HG03342 (cell line): ENCODE measurements at regions not wholly inside any gene's neighbourhood (a gene's known extent, or its start where the extent isn't known, plus 50 kb on each side); places are given as distances from the start of the nearest gene placed in this dataset.
"Not testable (repeated sequence)": the region's sequence is repeated elsewhere in the genome, so short reads cannot be mapped to it uniquely, and the experiment has no call there.

Experiments
- ATAC-seq: cut with Tn5 transposase; IDR thresholded peaks from one replicate; pipeline ENCODE4 v1.9.1; 2021; ENCODE audit warnings: mild to moderate bottlenecking, moderate library complexity; ENCODE audit not compliant: unreplicated experiment

DNA sequence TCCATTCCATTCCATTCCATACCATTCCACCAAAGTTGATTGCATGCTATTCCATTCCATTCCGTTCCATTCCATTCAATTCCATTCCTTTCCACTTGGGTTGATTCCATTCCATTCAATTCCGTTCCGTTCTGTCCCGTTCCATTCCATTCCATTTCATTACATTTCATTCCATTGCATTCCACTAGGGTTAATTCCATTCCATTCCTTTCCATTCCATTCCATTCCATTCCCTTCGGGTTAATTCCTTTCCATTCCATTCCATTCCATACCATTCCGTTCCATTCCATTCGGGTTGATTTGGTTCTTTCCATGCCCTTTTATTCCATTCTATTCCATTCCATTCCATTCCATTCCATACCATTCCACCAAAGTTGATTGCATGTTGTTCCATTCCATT, 131.9 kb downstream of the CWH43 start:
- not testable (repeated sequence) for ATAC-seq

DNA sequence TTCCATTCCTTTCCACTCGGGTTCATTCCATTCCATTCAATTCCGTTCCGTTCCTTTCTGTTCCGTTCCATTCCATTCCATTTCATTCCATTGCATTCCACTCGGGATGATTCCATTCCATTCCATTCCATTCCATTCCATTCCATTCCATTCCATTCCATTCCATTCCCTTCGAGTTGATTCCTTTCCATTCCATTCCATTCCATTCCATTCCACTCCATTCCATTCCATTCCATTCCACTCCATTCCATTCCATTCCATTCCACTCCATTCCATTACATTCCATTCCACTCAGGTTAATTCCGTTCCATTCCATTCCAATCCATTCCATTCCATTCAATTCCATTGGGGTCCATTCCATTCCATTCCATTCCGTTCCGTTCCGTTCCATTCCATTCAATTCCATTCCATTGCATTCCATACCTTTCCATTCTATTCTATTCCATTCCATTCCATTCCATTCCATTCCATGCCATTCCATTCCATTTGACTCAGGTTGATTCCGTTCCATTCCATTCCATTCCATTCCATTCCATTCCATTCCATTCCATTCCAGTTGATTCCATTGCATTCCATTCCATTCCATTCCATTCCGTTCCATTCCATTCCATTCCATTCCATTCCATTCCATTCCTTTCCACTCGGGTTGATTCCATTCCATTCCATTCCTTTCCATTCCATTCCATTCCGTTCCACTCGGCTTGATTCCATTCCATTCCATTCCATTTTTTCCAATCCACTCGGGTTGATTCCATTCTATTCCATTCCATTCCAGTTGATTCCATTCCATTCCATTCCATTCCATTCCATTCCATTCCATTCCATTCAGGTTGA, 132.5 kb downstream of the CWH43 start:
- peak; percentile 37 for ATAC-seq

DNA sequence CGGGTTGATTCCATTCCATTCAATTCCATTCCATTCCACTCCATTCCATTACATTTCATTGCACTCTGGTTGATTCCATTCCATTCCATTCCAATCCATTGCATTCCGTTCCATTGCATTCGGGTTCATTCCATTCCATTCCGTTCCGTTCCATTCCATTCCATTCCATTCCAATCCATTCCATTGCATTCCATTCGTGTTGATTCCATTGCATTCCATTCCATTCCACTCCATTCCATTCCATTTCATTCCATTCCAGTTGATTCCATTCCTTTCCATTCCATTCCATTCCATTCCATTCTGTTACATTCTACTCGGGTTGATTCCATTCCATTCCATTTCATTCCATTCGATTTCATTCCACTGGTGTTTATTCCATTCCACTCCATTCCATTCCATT, 133.3 kb downstream of the CWH43 start:
- peak; percentile 19 for ATAC-seq

DNA sequence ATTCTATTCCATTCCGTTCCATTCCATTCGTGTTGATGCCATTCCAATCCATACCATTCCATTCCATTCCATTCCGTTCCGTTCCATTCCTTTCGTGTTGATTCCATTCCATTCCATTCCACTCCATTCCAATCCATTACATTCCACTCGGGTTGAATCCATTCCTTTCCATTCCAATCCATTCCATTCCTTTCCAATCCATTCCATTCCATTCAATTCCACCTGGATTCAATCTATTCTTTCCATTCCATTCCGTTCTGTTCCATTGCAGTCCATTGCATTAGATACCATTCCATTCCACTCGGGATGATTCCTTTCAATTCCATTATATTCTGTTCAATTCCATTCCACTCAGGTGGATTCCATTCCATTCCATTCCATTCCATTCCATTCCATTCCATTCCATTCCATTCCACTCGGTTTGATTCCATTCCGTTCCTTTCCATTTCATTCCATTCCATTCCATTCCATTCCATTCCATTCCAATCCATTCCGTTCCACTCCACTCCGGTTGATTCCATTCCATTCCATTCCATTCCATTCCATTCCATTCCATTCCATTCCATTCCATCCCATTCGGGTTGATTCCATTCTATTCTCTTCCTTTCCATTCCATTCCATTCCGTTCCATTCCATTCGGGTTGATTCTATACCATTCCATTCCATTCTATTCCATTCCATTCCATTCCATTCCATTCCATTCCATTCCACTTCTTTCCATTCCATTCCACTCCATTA, 134.1 kb downstream of the CWH43 start:
- not testable (repeated sequence) for ATAC-seq

DNA sequence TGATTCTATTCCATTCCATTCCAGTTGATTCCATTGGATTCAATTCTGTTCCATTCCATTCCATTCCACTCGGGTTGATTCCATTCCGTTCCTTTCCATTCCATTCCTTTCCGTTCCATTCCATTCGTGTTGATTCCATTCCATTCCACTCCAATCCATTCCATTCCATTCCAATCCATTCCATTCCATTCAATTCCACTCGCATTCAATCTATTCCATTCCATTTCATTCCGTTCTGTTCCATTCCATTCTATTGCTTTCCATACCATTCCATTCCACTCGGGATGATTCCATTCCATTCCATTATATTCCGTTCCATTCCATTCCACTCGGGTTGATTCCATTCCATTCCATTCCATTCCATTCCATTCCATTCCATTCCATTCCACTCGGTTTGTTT, 134.7 kb downstream of the CWH43 start:
- peak; percentile 34 for ATAC-seq

DNA sequence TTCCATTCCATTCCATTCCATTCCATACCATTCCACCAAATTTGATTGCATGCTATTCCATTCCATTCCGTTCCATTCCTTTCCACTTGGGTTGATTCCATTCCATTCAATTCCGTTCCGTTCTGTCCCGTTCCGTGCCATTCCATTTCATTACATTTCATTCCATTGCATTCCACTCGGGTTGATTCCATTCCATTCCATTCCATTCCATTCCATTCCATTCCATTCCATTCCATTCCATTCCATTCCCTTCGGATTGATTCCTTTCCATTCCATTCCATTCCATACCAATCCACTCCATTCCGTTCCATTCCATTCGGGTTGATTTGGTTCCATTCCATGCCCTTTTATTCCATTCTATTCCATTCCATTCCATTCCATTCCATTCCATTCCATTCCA, 140.4 kb downstream of the CWH43 start:
- not testable (repeated sequence) for ATAC-seq

DNA sequence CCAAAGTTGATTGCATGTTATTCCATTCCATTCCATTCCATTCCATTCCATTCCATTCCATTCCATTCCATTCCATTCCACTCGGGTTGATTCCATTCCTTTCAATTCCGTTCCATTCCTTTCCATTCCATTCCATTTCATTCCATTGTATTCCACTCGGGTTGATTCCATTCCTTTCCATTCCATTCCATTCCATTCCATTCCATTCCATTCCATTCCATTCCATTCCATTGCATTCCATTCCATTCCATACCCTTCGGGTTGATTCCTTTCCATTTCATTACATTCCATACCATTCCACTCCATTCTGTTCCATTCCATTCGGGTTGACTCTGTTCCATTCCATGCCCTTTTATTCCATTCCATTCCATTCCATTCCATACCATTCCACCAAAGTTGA, 140.8 kb downstream of the CWH43 start:
- not testable (repeated sequence) for ATAC-seq

DNA sequence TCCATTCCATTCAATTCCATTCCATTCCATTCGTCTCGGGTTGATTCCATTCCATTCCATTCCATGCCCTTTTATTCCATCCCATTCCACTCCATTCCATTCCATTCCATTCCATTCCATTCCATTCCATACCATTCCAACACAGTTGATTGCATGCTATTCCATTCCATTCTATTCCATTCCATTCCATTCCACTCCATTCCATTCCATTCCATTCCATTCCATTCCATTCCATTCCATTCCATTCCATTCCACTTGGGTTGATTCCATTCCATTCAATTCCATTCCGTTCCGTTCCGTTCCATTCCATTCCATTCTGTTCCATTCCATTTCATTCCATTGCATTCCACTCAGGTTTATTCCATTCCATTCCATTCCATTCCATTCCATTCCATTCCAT, 143.3 kb downstream of the CWH43 start:
- ATAC-seq: not testable (repeated sequence)

DNA sequence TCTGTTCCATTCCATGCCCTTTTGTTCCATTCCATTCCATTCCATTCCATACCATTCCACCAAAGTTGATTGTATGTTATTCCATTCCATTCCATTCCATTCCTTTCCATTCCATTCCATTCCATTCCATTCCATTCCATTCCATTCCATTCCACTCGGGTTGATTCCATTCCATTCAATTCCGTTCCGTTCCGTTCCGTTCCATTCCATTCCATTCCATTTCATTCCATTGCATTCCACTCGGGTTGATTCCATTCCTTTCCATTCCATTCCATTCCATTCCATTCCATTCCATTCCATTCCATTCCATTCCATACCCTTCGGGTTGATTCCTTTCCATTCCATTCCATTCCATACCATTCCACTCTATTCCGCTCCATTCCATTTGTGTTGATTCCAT, 143.8 kb downstream of the CWH43 start:
- ATAC-seq: not testable (repeated sequence)

DNA sequence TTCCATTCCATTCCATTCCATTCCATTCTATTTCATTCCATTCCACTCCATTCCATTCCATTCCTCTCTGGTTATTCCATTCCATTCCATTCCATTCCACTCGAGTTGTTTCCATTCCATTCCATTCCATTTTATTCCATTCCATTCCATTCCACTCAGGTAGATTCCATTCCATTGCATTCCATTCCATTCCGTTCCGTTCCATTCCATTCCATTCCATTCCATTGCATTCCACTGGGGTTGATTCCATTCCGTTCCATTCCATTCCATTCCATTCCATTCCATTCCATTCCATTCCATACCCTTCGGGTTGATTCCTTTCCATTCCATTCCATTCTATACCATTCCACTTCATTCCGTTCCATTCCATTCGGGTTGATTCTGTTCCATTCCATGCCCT, 144.6 kb downstream of the CWH43 start:
- not testable (repeated sequence) for ATAC-seq

DNA sequence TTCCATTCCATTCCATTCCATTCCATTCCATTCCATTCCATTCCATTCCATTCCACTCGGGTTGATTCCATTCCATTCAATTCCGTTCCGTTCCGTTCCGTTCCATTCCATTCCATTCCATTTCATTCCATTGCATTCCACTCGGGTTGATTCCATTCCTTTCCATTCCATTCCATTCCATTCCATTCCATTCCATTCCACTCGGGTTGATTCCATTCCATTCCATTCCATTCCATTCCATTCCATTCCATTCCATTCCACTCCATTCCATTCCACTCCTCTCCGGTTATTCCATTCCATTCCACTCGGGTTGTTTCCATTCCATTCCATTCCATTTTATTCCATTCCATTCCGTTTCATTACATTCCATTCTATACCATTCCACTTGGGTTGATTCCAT, 151.0 kb downstream of the CWH43 start:
- peak; percentile 52 for ATAC-seq

DNA sequence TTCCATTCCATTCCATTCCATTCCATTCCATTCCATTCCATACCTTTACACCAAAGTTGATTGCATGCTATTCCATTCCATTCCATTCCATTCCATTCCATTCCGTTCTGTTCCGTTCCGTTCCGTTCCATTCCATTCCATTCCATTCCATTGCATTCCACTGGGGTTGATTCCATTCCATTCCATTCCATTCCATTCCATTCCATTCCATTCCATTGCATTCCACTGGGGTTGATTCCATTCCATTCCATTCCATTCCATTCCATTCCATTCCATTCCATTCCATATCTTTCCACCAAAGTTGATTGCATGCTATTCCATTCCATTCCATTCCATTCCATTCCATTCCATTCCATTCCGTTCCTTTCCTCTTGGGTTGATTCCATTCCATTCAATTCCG, 151.9 kb downstream of the CWH43 start:
- not testable (repeated sequence) for ATAC-seq

DNA sequence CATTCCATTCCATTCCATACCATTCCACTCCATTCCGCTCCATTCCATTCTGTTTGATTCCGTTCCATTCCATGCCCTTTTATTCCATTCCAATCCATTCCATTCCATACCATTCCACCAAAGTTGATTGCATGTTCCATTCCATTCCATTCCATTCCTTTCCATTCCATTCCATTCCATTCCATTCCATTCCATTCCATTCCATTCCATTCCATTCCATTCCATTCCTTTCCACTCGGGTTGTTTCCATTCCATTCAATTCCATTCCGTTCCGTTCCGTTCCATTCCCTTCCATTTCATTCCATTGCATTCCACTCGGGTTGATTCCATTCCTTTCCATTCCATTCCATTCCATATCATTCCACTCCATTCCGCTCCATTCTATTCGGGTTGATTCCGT, 152.7 kb downstream of the CWH43 start:
- not testable (repeated sequence) for ATAC-seq

DNA sequence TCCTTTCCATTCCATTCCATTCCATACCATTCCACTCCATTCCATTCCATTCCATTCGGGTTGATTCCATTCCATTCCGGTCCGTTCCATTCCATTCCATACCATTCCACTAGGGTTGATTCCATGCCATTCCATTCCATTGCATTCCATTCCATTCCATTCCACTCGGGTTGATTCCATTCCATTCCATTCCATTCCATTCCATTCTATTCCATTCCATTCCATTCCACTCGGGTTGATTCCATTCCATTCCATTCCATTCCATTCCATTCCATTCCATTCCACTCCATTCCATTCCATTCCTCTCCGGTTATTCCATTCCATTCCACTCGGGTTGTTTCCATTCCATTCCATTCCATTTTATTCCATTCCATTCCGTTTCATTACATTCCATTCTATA, 153.4 kb downstream of the CWH43 start:
- not testable (repeated sequence) for ATAC-seq

DNA sequence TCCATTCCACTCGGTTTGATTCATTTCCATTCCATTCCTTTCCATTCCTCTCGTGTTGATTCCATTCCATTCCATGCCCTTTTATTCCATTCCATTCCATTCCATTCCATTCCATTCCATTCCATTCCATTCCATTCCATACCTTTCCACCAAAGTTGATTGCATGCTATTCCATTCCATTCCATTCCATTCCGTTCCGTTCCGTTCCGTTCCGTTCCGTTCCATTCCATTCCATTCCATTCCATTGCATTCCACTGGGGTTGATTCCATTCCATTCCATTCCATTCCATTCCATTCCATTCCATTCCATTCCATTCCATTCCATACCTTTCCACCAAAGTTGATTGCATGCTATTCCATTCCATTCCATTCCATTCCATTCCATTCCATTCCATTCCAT, 154.3 kb downstream of the CWH43 start:
- ATAC-seq: not testable (repeated sequence)

DNA sequence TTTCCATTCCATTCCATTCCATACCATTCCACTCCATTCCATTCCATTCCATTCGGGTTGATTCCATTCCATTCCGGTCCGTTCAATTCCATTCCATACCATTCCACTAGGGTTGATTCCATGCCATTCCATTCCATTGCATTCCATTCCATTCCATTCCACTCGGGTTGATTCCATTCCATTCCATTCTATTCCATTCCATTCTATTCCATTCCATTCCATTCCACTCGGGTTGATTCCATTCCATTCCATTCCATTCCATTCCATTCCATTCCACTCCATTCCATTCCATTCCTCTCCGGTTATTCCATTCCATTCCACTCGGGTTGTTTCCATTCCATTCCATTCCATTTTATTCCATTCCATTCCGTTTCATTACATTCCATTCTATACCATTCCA, 155.9 kb downstream of the CWH43 start:
- peak; percentile 33 for ATAC-seq

DNA sequence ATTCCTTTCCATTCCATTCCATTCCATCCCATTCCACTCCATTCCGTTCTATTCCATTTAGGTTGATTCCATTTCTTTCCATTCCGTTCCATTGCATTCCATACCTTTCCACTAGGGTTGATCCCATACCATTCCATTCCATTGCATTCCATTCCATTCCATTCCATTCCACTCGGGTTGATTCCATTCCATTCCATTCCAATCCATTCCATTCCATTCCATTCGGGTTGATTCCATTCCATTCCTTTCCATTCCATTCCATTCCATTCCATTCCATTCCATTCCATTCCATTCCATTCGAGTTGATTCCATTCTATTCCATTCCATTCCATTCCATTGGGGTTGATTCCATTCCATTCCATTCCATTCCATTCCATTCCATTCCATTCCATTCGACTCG, 161.1 kb downstream of the CWH43 start:
- ATAC-seq: peak; percentile 56

DNA sequence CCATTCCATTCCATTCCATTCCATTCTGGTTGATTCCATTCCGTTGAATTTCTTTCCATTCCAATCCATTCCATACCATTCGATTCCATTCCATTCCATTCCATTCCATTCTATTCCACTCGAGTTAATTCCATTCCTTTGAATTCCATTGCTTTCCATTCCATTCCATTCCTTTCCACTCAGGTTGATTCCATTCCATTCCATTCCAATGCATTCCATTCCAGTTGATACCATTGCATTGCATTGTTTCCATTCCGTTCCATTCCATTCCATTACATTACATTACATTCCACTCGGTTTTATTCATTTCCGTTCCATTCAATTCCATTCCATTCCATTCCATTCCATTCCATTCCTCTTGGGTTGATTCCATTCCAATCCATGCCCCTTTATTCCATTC, 161.5 kb downstream of the CWH43 start:
- ATAC-seq: not testable (repeated sequence)

DNA sequence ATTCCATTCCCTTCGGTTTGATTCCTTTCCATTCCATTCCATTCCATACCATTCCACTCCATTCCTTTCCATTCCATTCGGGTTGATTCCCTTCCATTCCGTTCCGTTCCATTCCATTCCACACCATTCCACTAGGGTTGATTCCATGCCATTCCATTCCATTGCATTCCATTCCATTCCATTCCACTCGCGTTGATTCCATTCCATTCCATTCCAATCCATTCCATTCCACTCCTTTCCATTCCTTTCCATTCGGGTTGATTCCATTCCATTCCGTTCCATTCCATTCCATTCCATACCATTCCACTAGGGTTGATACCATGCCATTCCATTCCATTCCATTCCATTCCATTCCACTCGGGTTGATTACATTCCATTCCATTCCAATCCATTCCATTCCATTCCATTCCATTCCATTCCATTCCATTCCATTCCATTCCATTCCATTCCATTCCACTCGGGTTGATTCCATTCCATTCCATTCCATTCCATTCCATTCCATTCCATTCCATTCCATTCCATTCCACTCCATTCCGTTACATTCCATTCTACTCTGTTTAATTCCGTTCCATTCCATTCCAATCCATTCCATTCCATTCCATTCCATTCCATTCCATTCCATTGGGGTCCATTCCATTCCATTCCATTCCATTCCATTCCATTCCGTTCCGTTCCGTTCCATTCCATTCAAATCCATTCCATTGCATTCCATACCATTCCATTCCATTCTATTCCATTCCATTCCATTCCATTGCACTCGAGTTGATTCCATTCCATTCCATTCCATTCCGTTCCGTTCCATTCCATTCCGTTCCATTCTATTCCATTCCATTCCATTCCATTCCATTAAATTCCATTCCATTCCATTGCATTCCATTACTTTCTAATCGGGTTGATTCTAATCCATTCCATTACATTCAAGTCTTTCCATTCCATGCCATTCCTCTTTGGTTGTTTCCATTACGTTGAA, 163.2 kb downstream of the CWH43 start:
- ATAC-seq: peak; percentile 76

DNA sequence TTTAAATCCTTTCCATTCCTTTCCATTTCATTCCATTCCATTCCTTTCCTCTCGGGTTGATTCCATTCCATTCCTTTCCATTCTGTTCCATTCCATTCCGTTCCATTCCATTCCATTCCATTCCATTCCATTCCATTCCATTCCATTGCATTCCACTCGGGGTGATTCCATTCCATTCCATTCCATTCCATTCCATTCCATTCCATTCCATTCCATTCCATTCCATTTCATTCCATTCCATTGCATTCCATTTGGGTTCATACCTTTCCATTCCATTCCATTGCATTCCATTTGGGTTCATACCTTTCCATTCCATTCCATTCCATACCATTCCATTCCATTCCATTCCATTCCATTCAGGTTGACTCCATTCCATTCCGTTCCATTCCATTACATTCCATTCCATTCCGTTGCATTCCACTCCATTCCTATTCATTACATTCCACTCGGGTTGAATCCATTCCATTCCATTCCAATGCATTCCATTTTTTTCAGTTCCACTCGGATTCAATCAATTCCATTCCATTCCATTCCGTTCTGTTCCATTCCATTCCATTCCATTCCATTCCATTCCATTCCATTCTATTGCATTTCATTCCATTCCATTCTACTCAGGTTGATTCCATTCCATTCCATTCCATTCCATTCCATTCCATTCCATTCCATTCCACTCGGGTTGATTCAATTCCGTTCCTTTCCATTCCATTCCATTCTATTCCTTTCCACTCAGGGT, 164.4 kb downstream of the CWH43 start:
- ATAC-seq: not testable (repeated sequence)
